Hindlimb muscle (tissue), 1 donor: ENCODE measurements at regions not wholly inside any gene's neighbourhood (a gene's known extent, or its start where the extent isn't known, plus 50 kb on each side); places are given as distances from the start of the nearest gene placed in this dataset.

ENCODE experiments used
- DNase-seq: peaks from one replicate; pipeline ENCODE4 v3.0.0-alpha.2; 2013

- no peak for DNase-seq
Measured at GRCh38 chr15:91476861-91477260, 376.6 kb upstream of the SLCO3A1 start.

GRCh38 chr15:91478717-91479191 lies 374.8 kb upstream of the SLCO3A1 start:
- DNase-seq = no peak

- DNase-seq = no peak
Measured at GRCh38 chr15:91480426-91480825, 373.1 kb upstream of the SLCO3A1 start.

DNA sequence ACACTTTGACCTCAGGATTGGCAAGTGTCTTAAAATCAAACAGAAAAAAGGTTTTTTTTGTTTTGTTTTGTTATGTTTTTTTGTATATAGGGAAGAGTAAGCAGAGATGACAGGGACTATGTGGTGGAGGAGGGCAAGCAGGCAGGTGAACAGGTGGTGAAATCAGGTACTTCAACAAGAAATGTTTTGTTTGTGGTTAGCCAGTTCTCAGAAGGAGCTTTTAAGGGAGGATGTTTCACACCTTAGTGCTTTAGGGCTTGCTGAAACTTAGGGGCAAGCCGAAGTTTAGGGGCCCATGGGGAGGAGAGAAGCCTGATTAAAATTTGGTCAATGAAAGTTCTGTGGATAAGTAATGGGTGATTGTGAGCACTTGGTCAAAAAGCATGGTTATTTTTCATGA lies 370.7 kb upstream of the SLCO3A1 start:
- DNase-seq = no peak

DNA sequence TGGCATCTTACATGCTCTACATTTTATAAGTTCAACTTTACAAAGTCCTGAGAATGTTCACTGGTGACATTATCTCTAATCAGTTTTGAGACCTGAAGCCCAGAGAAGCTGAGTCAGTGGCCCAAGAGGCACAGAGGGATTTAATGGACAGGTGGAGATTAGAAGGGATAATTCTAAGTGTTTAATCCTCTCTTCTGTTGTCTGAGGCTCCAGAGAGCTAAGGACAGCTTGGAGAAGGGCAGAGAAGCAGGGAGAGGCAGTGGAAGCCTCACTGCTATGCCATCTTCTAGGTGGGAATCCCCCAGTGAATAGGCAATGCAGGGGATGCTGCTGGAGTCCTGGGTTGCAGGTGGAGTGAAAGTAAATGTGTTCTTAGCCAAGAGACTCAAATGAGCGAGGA lies 369.4 kb upstream of the SLCO3A1 start:
- no peak for DNase-seq

GRCh38 chr15:91488452-91488851 lies 365.1 kb upstream of the SLCO3A1 start:
- DNase-seq = no peak

- no peak for DNase-seq
Measured at GRCh38 chr15:91490211-91490610, 363.3 kb upstream of the SLCO3A1 start.

DNA sequence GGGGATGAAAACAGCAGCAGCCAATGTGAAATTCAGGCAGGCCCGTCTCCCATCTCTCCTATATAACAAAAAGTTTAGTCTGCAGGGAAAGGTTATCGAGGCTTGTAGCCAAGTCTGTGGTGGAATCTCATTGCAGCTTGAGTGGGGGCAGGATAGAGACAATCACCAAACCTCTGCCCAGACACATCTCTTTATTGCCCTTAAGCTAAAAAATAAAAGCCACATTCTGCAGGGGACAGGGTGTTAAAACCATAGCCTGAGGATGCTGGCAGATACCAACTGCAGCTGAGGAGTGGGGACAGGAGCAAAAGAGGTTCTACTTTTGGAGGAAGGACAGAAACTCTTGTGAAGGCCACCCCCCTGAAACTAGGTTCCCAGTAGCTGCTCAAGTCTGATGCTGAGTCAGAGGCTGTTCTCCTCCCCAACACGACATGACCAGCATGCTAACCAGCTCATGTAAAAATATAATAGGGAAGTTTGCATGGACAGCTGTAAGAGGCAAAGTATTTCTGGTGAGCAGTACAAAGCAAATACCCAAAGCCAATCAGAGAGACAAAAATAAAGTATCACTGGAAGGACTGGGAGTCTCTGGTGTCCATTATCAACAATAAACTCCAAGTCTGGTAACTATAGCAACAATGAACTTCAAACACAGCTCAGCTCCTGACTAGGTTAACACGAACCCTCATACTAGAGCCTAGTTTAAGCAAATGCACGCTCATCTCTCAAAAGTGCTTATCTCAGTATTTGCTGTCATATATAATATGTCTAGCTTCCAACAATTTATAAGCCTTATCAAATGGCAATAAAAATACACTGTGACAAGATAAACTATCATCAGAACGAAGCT lies 362.2 kb upstream of the SLCO3A1 start:
- no peak for DNase-seq

DNA sequence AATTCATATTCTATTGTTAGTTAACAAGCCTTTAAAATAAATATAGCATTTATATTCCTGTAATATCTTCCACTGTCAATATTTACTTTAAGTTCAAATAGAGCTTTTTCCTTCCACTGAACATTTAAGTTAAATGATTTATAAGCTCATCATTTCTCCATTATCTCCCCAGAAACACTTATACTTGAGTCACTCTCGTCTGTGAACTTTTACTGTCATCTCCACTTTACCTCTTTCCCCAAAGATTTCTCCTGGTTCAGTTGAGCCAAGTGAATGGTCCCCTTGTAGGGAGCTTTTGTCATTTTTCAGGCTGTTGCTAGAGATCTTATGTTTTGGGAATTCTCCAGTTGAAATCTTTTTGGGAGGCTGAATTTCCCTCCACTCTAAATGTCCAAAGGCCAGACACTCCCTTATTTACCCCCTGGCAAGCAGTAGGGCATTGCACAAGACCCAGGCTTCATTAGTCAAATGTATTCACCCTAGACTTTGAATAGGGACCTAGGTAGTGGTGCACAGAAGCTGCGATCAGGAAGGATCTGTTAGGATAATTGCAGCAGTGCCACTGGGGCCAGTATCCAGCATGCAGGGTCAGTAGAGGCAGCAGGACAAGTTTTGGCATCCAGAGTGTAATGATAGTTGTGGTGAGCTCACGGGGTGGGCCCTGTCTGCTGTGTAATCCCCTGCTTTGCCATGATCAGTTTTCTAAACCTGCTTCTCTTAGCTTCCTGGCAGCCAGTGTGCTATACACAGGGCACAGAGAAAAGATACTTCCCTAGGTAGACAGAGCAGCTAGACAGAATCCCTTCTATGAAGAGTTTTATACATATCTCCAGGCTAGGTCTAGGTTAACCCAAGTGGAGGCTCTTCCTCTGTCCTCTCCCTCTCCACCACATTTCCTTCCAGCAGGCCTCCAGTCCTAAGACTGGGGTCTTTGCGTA lies 356.5 kb upstream of the SLCO3A1 start:
- DNase-seq = no peak

GRCh38 chr15:91498046-91498748 lies 355.3 kb upstream of the SLCO3A1 start:
- no peak for DNase-seq

DNA sequence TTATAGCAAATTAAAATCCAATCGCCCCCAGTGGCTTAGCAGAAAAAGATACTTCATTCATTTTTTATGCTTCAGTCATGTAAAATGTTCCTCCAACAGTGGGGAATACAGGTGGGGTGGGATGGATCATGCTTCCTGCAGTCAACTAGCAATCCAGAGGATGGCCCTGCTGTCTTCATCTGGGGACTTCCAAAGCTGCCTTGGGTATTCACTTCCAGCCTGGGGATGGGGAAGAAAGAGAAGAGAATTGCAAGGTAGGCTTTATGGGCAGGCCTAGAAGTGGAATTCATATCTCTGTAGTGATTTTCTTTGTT lies 354.8 kb upstream of the SLCO3A1 start:
- DNase-seq = no peak

DNA sequence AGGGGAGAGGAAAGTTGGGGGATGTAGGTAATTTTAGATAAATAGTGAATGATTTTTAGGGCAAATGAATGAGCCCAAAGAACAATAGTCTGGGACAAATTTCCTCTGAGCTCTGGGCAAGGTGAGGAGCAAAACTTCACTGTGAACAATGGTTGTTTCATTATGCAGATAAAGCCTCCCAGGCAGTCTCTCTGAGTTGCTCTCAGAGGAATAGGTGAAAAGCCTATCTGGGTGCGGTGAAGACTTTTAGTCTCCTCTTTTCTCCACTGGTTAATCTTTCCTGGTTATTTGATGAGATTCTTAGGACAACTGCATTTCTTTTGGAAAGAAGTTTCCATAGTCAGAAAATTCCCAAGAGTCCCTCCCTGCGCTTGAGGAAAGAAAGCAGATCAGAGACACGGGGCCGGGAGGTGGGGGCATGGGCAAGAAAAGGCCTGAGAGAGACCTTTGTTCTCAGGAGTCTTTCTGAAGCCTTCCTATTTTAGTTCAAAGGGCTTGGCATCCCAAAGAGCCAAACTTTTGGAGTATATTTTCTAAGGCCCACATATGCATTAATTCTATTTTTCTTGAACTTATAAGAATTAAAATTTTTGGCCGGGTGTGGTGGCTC lies 353.6 kb upstream of the SLCO3A1 start:
- DNase-seq = no peak

DNA sequence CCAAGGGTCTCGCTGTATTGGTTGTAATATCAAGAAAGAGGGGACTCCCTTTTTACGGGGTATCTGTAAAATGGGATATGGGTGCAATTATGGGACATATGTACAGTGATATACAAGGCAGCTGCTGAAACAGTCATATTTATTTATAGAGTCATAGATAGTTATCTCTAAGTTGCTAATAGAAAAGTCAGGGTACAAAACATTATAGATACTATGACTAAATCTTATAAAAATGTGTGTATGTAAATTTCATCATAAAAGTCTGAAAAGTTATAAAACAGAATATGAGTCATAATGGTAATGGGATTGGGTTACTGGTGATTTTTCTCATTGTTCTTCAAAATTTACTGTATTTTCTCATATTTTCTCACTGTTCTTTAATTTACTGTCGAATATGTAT lies 344.9 kb upstream of the SLCO3A1 start:
- no peak for DNase-seq

- DNase-seq = no peak
Measured at GRCh38 chr15:91514147-91514546, 339.4 kb upstream of the SLCO3A1 start.

GRCh38 chr15:91515188-91515754 lies 338.2 kb upstream of the SLCO3A1 start:
- no peak for DNase-seq

GRCh38 chr15:91516866-91517265 lies 336.6 kb upstream of the SLCO3A1 start:
- no peak for DNase-seq

GRCh38 chr15:91517491-91518200 lies 335.9 kb upstream of the SLCO3A1 start:
- no peak for DNase-seq

DNA sequence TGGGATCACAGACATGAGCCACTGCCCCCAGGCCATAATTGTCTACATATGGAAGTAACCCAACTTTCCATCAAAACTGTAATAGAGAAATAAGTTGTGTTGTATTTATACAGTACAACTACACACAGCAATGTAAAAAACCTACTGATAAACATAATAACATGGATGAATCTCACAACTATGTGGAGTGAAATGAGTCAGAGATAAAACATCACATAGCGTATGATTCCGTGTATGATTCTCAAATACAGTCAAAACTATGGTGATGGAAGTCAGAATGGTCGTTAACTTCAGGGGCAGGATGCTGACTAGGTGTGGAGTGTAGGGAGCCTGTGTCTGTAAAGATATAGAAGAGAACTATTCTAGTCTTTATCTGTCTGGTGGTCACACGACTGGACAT lies 332.7 kb upstream of the SLCO3A1 start:
- no peak for DNase-seq

- no peak for DNase-seq
Measured at GRCh38 chr15:91521548-91521947, 332.0 kb upstream of the SLCO3A1 start.

DNA sequence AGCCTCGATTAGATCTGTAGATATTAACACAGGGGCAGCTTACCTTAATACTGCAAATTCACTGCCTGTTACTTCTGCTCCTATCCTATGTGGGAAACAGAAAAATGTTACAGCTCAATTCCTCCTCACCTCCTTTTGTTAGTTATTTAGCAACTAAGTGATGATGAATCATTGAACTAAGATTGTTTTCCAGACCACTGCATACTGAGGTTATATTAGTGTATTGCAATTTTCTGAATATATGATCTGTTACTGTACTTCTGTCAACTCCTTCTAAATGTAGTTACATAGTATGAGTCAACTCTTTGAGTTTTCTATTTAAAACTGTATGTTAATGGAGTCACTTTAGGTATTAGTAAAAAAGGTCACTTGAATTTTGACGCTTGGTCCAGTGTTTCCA lies 331.5 kb upstream of the SLCO3A1 start:
- no peak for DNase-seq

DNA sequence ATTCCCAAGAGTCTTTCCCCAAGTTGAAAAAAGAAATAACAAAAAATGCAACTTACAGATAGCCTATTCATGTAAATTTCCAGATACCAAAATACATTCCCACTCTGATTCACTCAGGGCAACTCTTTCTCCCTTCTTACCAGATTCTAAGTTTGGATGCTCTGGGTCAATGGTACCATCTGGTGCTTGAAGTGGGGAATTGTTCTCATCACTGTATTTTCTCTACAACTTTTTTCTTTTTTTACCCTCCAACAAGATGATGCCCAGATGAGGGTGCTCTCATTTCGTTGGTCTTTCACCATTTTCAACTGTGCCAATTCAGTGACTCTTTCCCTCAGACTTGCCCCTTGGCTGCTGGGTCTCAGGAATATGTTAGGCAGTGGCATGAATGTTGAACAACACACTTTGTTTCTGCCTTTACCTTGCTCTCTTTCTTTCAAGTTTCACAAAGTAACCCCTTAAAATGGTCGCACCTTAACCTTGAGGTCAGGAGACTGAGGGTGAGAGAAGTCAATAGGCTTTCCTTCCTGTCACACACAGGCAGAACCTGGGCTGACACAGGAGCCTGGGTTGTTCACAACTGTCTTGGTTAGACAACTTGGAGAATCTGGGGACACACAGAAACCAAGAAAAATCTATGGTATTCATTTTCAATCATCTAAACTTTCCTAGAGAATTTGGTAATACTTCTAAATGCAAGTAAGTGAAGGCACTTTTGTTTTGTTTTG lies 330.7 kb upstream of the SLCO3A1 start:
- no peak for DNase-seq
